Astrocyte (in vitro differentiated cells and primary cell): ENCODE measurements at regions not wholly inside any gene's neighbourhood (a gene's known extent, or its start where the extent isn't known, plus 50 kb on each side); places are given as distances from the start of the nearest gene placed in this dataset.

Experiments used
- EZH2 ChIP-seq: IDR thresholded peaks from 2 replicates; pipeline ENCODE4 v1.6.1; 2012; ENCODE audit warnings: mild to moderate bottlenecking, low read length, inconsistent platforms; ENCODE audit not compliant: insufficient read depth
- TF ChIP-seq, protein P1 (sequence below): IDR thresholded peaks from 2 replicates; pipeline ENCODE4 v1.5.1; 2011; ENCODE audit warnings: low read depth, mild to moderate bottlenecking, inconsistent platforms, low read length, moderate library complexity; ENCODE audit not compliant: insufficient read depth

DNA sequence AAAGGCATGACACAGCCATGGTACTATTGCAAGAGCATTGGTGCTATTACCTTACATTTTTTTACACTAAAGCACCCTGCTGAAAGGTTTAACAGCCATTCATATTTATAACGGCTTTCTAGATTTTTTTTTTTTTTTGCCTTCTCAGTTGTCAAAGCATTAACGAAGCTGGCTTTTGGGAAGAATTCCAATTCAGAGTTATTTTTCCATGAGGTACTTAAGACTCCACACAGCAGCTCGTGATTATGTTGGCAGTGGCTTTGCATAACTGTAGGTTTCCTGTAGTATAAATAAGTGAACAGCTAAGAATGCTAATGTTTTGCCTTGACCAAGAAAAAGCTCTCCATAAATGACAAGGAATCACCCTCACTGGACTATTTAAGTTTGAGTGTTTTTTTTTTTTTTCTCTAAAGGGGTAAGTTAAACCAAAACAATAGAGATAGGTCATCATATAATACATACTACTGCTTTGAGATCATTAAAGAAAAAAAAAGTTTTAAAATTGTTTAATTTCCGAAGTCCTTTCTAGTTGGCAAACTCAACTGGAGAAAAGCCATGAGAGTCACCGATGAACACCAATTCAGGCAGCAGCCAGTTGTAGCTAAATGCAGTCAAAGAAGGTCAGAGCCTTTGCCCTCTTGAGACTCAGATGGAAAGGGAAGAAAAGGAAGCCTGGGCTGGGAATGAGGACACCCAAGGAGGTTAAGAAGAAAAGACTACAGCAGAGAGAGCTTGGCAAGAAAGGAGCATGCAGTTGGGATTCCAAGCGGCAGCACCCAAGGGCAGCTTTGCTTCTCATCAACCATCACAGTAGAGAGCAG lies 187.4 kb upstream of the NCKAP5 start:
- TF ChIP-seq, protein P1, sequence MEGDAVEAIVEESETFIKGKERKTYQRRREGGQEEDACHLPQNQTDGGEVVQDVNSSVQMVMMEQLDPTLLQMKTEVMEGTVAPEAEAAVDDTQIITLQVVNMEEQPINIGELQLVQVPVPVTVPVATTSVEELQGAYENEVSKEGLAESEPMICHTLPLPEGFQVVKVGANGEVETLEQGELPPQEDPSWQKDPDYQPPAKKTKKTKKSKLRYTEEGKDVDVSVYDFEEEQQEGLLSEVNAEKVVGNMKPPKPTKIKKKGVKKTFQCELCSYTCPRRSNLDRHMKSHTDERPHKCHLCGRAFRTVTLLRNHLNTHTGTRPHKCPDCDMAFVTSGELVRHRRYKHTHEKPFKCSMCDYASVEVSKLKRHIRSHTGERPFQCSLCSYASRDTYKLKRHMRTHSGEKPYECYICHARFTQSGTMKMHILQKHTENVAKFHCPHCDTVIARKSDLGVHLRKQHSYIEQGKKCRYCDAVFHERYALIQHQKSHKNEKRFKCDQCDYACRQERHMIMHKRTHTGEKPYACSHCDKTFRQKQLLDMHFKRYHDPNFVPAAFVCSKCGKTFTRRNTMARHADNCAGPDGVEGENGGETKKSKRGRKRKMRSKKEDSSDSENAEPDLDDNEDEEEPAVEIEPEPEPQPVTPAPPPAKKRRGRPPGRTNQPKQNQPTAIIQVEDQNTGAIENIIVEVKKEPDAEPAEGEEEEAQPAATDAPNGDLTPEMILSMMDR: no peak
- no peak for TF ChIP-seq EZH2
